Heart right ventricle (tissue), 16 donors: ENCODE measurements at regions not wholly inside any gene's neighbourhood (a gene's known extent, or its start where the extent isn't known, plus 50 kb on each side); places are given as distances from the start of the nearest gene placed in this dataset.

Experiments
- ATAC-seq, 8 donors: fragments of 200-7000 bp; cut with Tn5 transposase; one replicate each; pipeline ENCODE4 v1.9.1; 2020; ENCODE audit warnings: mild to moderate bottlenecking in 8 of 8, moderate library complexity in 8 of 8, moderate number of reproducible peaks in 1 of 8
- DNase-seq, 2 donors: peaks; one replicate each; pipeline ENCODE4 v3.0.0-alpha.2; 2020
- H3K27ac ChIP-seq, 10 donors: fragments of 200-600 bp; sonication (generic) in 2 of 10; one replicate each; pipeline versions ENCODE4 v1.5.0 to v1.8.0; 2020 to 2022; ENCODE audit warnings: mild to moderate bottlenecking in 3 of 10
- H3K27me3 ChIP-seq, 7 donors: fragments of 200-600 bp; one replicate each; pipeline ENCODE4 v1.8.0; 2021 to 2022; ENCODE audit warnings: mild to moderate bottlenecking in 2 of 7
- H3K36me3 ChIP-seq, 9 donors: fragments of 200-600 bp; sonication (generic) in 1 of 9; one replicate each; pipeline versions ENCODE4 v1.5.0 to v1.8.0; 2020 to 2022; ENCODE audit warnings: mild to moderate bottlenecking in 2 of 9
- H3K4me1 ChIP-seq, 9 donors: fragments of 200-600 bp; sonication (generic) in 1 of 9; one replicate each; pipeline versions ENCODE4 v1.5.0 to v1.8.0; 2020 to 2022; ENCODE audit warnings: mild to moderate bottlenecking in 4 of 9
- H3K4me3 ChIP-seq, 10 donors: fragments of 200-600 bp; sonication (generic) in 2 of 10; one replicate each; pipeline versions ENCODE4 v1.5.0 to v1.8.0; 2020 to 2022; ENCODE audit warnings: mild to moderate bottlenecking in 7 of 10, moderate library complexity in 2 of 10
- H3K9me3 ChIP-seq, 11 donors: fragments of 200-600 bp in 10 of 11; sonication (generic) in 2 of 11; one replicate each; pipeline versions ENCODE4 v1.5.0 to v1.8.0; 2013 to 2022; ENCODE audit warnings: mild to moderate bottlenecking in 2 of 11, control low read depth in 1 of 11, moderate library complexity in 1 of 11
- CTCF ChIP-seq, 9 donors: fragments of 200-600 bp; sonication (generic) in 2 of 9; IDR thresholded peaks; one replicate each; pipeline versions ENCODE4 v1.5.0 to v1.8.0; 2021 to 2022; ENCODE audit warnings: antibody characterized with exemption in 9 of 9, mild to moderate bottlenecking in 5 of 9, moderate library complexity in 1 of 9
- WGBS, 2 donors: extraction: QIAGEN DNeasy Blood & Tissue Kit; methylation state at CpG; one replicate each; pipeline ENCODE4 v1.1.7; 2013; ENCODE audit warnings: inconsistent platforms in 1 of 2; 5-methylcytosine and 5-hydroxymethylcytosine counted together
- intact Hi-C, 10 donors: fragments of 100-400 bp; cut with DNase I; formaldehyde crosslinking; loops; one replicate each; pipeline versions ENCODE4 v1.11.1 to v1.14.2; 2022
- donor health status: Arrhythmogenic right ventricular cardiomyopathy.
- donor health status: ischemic (EF 13 %, LVEDD 7.1; RV severe dilation, severe dysfunction).
- donor health status: healthy with polysubstance abuse.
- donor health status: DM: no; HTN: yes; CAD: no.
- donor health status: DM: no; HTN: no; CAD: no.
- donor health status: ischemic (EF 25% LVEDD 6.9; RV normal size, moderate dysfunction).
- donor health status: ischemic (EF 25% LVEDD 5.7; RV mildly dilated, moderate dysfunction).
- donor health status: healthy.
- donor health status: DM: yes; HTN: yes; CAD: no.
- donor health status: Ischemic cardiomyopathy.
- donor health status: ischemic (EF 35%, LVEDD 5.7; RV mildly dilated, moderate dysfunction).
- donor health status: nonischemic (EF 11% LVEDD 7.7; RV severe dilation, severe dysfunction).
- donor health status: DM: yes; HTN: yes; CAD: no.
- donor health status: PGD.
- donor health status: ischemic (EF 29% LVEDD 5.4; RV normal size, mild dysfunction).
- donor health status: nonischemic (EF 23%, LVEDD 6.1; RV moderate dilation, normal function).

GRCh38 chr3:109532257-109533216 lies 195.2 kb upstream of the DPPA4 start:
- Histone ChIP-seq H3K36me3 (no peaks in the 10 kb centered on the region), H3K4me1 (no peaks in the 10 kb centered on the region), H3K4me3 (no peak overlapping the region), H3K27ac (no peak overlapping the region), H3K9me3 (peaks cover 0 to 4% (median 0%) of the 10 kb centered on the region in 11 donors), H3K27me3 (no peaks in the 10 kb centered on the region)
- 68 to 75% methylated on average over 6 of the region's 6 CpGs for WGBS, 2 donors
- DNase-seq: no peak
- peak in 1 of 8 donors; percentile 41 for ATAC-seq
- intact Hi-C loops: no loop called here
- peak in 6 of 9 donors; percentile 15 to 44 (median 36) for TF ChIP-seq CTCF (IDR thresholded peaks at IDR 0.05)

- ATAC-seq (no peak), DNase-seq (no peak)
- TF ChIP-seq CTCF (IDR thresholded peaks at IDR 0.05): no peak
- no peak overlapping the region for H3K27ac ChIP-seq
- H3K9me3 ChIP-seq: peaks cover 0 to 18% (median 0%) of the 10 kb centered on the region in 11 donors
- 79 to 90% methylated on average over 10 of the region's 10 CpGs for WGBS, 2 donors
- no peak overlapping the region for H3K4me3 ChIP-seq
- H3K36me3 ChIP-seq: no peaks in the 10 kb centered on the region
- no peaks in the 10 kb centered on the region for H3K4me1 ChIP-seq
- no peaks in the 10 kb centered on the region for H3K27me3 ChIP-seq
- intact Hi-C loops: no loop called here
Observed at GRCh38 chr3:109545746-109546145, 208.4 kb upstream of the DPPA4 start.

- intact Hi-C loops: no loop called here
- Histone ChIP-seq H3K4me1 (no peaks in the 10 kb centered on the region), H3K27me3 (no peaks in the 10 kb centered on the region), H3K27ac (no peak overlapping the region), H3K36me3 (no peaks in the 10 kb centered on the region), H3K9me3 (peaks cover 0 to 17% (median 0%) of the 10 kb centered on the region in 11 donors), H3K4me3 (no peak overlapping the region)
- DNase-seq: no peak
- TF ChIP-seq CTCF (IDR thresholded peaks at IDR 0.05): no peak
- WGBS, 2 donors: 56 to 65% methylated on average over 1 of the region's 1 CpG
- ATAC-seq: no peak
Observed at GRCh38 chr3:109548192-109548938, 211.0 kb upstream of the DPPA4 start.

GRCh38 chr3:109553591-109554371 lies 216.4 kb upstream of the DPPA4 start:
- no peak overlapping the region for H3K27ac ChIP-seq
- H3K27me3 ChIP-seq: no peaks in the 10 kb centered on the region
- 46 to 56% methylated on average over 4 of the region's 4 CpGs for WGBS, 2 donors
- no peaks in the 10 kb centered on the region for H3K4me1 ChIP-seq
- ATAC-seq (no peak), DNase-seq (no peak)
- peaks cover 0 to 34% (median 0%) of the 10 kb centered on the region in 11 donors for H3K9me3 ChIP-seq
- H3K4me3 ChIP-seq: no peak overlapping the region
- intact Hi-C loops: no loop called here
- H3K36me3 ChIP-seq: no peaks in the 10 kb centered on the region
- TF ChIP-seq CTCF (IDR thresholded peaks at IDR 0.05): no peak
